ENCODE measurements at regions not wholly inside any gene's neighbourhood (a gene's known extent, or its start where the extent isn't known, plus 50 kb on each side); places are given as distances from the start of the nearest gene placed in this dataset.

DNA sequence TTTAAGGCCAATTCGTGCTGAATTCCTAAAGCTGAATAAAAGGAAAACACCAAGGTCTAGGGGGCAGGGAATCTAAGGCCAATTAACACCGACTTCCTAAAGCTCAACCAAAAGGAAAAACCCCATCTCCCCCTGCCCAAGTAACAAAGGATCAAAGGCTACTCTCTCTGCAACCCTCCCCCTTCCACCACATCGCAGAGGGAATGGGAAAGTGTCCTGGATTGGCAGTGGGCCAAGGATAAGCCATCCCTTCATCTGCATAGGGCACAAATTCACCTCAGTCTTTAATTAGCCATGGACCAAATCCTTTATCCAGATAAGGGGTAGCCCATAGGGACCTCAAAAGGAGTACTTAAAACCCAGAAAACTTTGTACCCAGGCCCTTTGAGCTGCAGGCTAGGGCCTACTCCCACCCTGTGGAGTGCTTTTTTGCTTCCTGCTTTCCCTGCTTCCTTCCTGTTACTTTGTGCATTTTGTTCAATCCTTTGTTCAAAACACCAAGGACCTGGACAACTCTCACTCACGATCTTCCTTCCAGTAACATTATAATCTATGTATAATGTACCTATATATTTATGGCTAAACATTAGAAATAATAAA is 2119.8 kb upstream of the CELF4 start:
- intact Hi-C loops (cut with micrococcal nuclease) (no loop called here), dilution Hi-C loops (cut with MboI; ENCODE audit: extremely low pct_ligation_motif_present, low sequenced_read_pairs) (no loop called here)
- H3K27me3 ChIP-seq (ENCODE audit: control insufficient read depth in 2 of 2, insufficient read depth in 2 of 2, low read length in 2 of 2), result no peaks in the 10 kb centered on the region
- TF ChIP-seq CTCF (IDR thresholded peaks at IDR 0.05; ENCODE audit: extremely low read depth in 1 of 2, insufficient read depth in 1 of 2, low read depth in 1 of 2, low read length in 2 of 2) (no peak), MAX (IDR thresholded peaks at IDR 0.05; ENCODE audit: insufficient read depth, insufficient read length) (no peak), FOS (IDR thresholded peaks at IDR 0.05; ENCODE audit: borderline replicate concordance, insufficient read depth, low read length) (no peak), GATA2 (IDR thresholded peaks at IDR 0.05; ENCODE audit: insufficient read depth, insufficient read length, low read depth, low read length) (no peak), MYC (IDR thresholded peaks at IDR 0.05; ENCODE audit: low read depth, low read length) (no peak), EZH2 (IDR thresholded peaks at IDR 0.05; ENCODE audit: borderline replicate concordance, low read depth, low read length, severe bottlenecking) (no peak), POLR2AphosphoS5 (IDR thresholded peaks at IDR 0.05; ENCODE audit: insufficient read depth, low read depth, low read length) (no peak), POLR2A (IDR thresholded peaks at IDR 0.05; ENCODE audit: low read depth, low read length) (no peak), JUN (IDR thresholded peaks at IDR 0.05; ENCODE audit: borderline replicate concordance, insufficient read depth, insufficient read length, low read depth) (no peak)
- POLR2A ChIA-PET, result no interaction called here
- no peak overlapping the region for H3K4me3 ChIP-seq (replicated peaks in 1 of 3; ENCODE audit: insufficient read depth in 1 of 3, low read depth in 1 of 3, low read length in 3 of 3)
- no peak overlapping the region for H2AFZ ChIP-seq (ENCODE audit: low read depth, low read length)
- no peak overlapping the region for H3K9ac ChIP-seq (replicated peaks; ENCODE audit: extremely low read depth, insufficient read depth, low read length)
- DNase-seq (ENCODE audit: low read depth, low spot score), result peak; percentile 2
- CTCF ChIA-PET, result no interaction called here
- no peak overlapping the region for H3K4me2 ChIP-seq (ENCODE audit: insufficient read depth, low read length)
- H3K9me1 ChIP-seq (replicated peaks; ENCODE audit: control insufficient read depth, extremely low read depth, insufficient read depth, low read length), result no peaks in the 10 kb centered on the region
- peaks cover 5% of the 10 kb centered on the region for H3K4me1 ChIP-seq (ENCODE audit: control insufficient read depth, extremely low read depth, insufficient read depth, low read length)
- no peaks in the 10 kb centered on the region for H3K36me3 ChIP-seq (ENCODE audit: control insufficient read depth in 2 of 2, extremely low read depth in 1 of 2, insufficient read depth in 2 of 2, low read length in 2 of 2)
- no peak for FAIRE-seq
- H4K20me1 ChIP-seq (replicated peaks; ENCODE audit: control insufficient read depth, extremely low read depth, insufficient read depth, low read length), result no peaks in the 10 kb centered on the region
- no peaks in the 10 kb centered on the region for H3K79me2 ChIP-seq (ENCODE audit: control insufficient read depth, insufficient read depth, low read length)
- H3K9me3 ChIP-seq (replicated peaks; ENCODE audit: control insufficient read depth, insufficient read depth, low read length), result no peaks in the 10 kb centered on the region
- no peak overlapping the region for H3K27ac ChIP-seq (ENCODE audit: insufficient read depth, low read depth, low read length)
- no TSS peak for BruUV-seq (replicated peaks)

Measured in endothelial cell of umbilical vein (primary cell).